ENCODE measurements at regions not wholly inside any gene's neighbourhood (a gene's known extent, or its start where the extent isn't known, plus 50 kb on each side); places are given as distances from the start of the nearest gene placed in this dataset.

GRCh38 chr6:101126501-101126900, 245.4 kb upstream of the ASCC3 start:
- no peak for DNase-seq
- WGBS (ENCODE audit: insufficient coverage) = 100% methylated on average over 3 of the region's 3 CpGs
- Histone ChIP-seq H3K4me1 (ENCODE audit: control insufficient read depth in 1 of 2, insufficient read depth in 2 of 2, low read length in 2 of 2) (no peaks in the 10 kb centered on the region), H3K36me3 (replicated peaks in 1 of 2; ENCODE audit: control insufficient read depth in 1 of 2, insufficient read depth in 2 of 2, low read length in 2 of 2) (no peaks in the 10 kb centered on the region), H3K27me3 (ENCODE audit: control insufficient read depth in 2 of 2, insufficient read depth in 2 of 2, low read length in 2 of 2) (no peaks in the 10 kb centered on the region), H3K9ac (ENCODE audit: insufficient read depth, low read length, poor library complexity, severe bottlenecking) (no peak overlapping the region), H3K4me2 (replicated peaks; ENCODE audit: extremely low read depth, low read length, poor library complexity, severe bottlenecking) (no peak overlapping the region), H3K27ac (ENCODE audit: low read depth in 1 of 2, low read length in 2 of 2) (no peak overlapping the region), H2AFZ (ENCODE audit: insufficient read depth, low read depth, low read length, poor library complexity, severe bottlenecking) (no peak overlapping the region), H4K20me1 (ENCODE audit: insufficient read depth, low read length) (no peaks in the 10 kb centered on the region), H3K4me3 (replicated peaks in 1 of 3; ENCODE audit: low read depth in 2 of 3, low read length in 3 of 3) (no peak overlapping the region), H3K9me3 (replicated peaks in 1 of 2; ENCODE audit: control insufficient read depth in 1 of 2, insufficient read depth in 1 of 2, low read length in 2 of 2) (no peaks in the 10 kb centered on the region), H3K79me2 (ENCODE audit: insufficient read depth, low read length) (no peaks in the 10 kb centered on the region)
- H3K9me3 Mint-ChIP-seq = peaks cover 0 to 1% (median 0%) of the 10 kb centered on the region in 7 donors
- peaks cover 0 to 2% (median 0%) of the 10 kb centered on the region in 3 donors for H3K27me3 Mint-ChIP-seq (ENCODE audit: low read depth in 3 of 3)
- TF ChIP-seq CTCF (IDR thresholded peaks at IDR 0.05) = no peak
- intact Hi-C loops (cut with micrococcal nuclease) = no loop called here
- no peak overlapping the region for H3K4me3 Mint-ChIP-seq
- H3K27ac Mint-ChIP-seq = no peak overlapping the region
- no peaks in the 10 kb centered on the region for H3K4me1 Mint-ChIP-seq
- H3K36me3 Mint-ChIP-seq = no peaks in the 10 kb centered on the region

- Histone ChIP-seq H3K36me3 (replicated peaks in 1 of 2; ENCODE audit: control insufficient read depth in 1 of 2, insufficient read depth in 2 of 2, low read length in 2 of 2) (no peaks in the 10 kb centered on the region), H3K79me2 (ENCODE audit: insufficient read depth, low read length) (no peaks in the 10 kb centered on the region), H2AFZ (ENCODE audit: insufficient read depth, low read depth, low read length, poor library complexity, severe bottlenecking) (no peak overlapping the region), H3K4me3 (replicated peaks in 1 of 3; ENCODE audit: low read depth in 2 of 3, low read length in 3 of 3) (no peak overlapping the region), H3K4me1 (ENCODE audit: control insufficient read depth in 1 of 2, insufficient read depth in 2 of 2, low read length in 2 of 2) (no peaks in the 10 kb centered on the region), H3K9ac (ENCODE audit: insufficient read depth, low read length, poor library complexity, severe bottlenecking) (no peak overlapping the region), H3K27me3 (ENCODE audit: control insufficient read depth in 2 of 2, insufficient read depth in 2 of 2, low read length in 2 of 2) (no peaks in the 10 kb centered on the region), H4K20me1 (ENCODE audit: insufficient read depth, low read length) (no peaks in the 10 kb centered on the region), H3K9me3 (replicated peaks in 1 of 2; ENCODE audit: control insufficient read depth in 1 of 2, insufficient read depth in 1 of 2, low read length in 2 of 2) (no peaks in the 10 kb centered on the region), H3K4me2 (replicated peaks; ENCODE audit: extremely low read depth, low read length, poor library complexity, severe bottlenecking) (no peak overlapping the region), H3K27ac (ENCODE audit: low read depth in 1 of 2, low read length in 2 of 2) (no peak overlapping the region)
- WGBS (ENCODE audit: insufficient coverage) = no CpG with 5 or more reads among the region's 1 CpG
- peaks cover 0 to 2% (median 0%) of the 10 kb centered on the region in 3 donors for H3K27me3 Mint-ChIP-seq (ENCODE audit: low read depth in 3 of 3)
- no peak overlapping the region for H3K27ac Mint-ChIP-seq
- intact Hi-C loops (cut with micrococcal nuclease) = no loop called here
- peaks cover 0 to 4% (median 2%) of the 10 kb centered on the region in 7 donors for H3K9me3 Mint-ChIP-seq
- no peak for TF ChIP-seq CTCF (IDR thresholded peaks at IDR 0.05)
- H3K4me1 Mint-ChIP-seq = no peaks in the 10 kb centered on the region
- H3K36me3 Mint-ChIP-seq = no peaks in the 10 kb centered on the region
- no peak overlapping the region for H3K4me3 Mint-ChIP-seq
- DNase-seq = no peak
These were observed 248.7 kb upstream of the ASCC3 start for GRCh38 chr6:101129851-101130250.

Measured in CD14-positive monocyte (primary cell).